Cardiac muscle cell (in vitro differentiated cells and primary cell): ENCODE measurements at regions not wholly inside any gene's neighbourhood (a gene's known extent, or its start where the extent isn't known, plus 50 kb on each side); places are given as distances from the start of the nearest gene placed in this dataset.
"Not testable (repeated sequence)": the region's sequence is repeated elsewhere in the genome, so short reads cannot be mapped to it uniquely, and the experiment has no call there.

Experiments
- DNase-seq, 2 donors: peaks; one replicate each; pipeline versions ENCODE4 v3.0.0 to v3.0.0-alpha.2; 2010 to 2017; ENCODE audit warnings: low read depth in 1 of 2, low spot score in 1 of 2
- H3K27ac ChIP-seq: fragments of 200-600 bp; sonication (generic); 2 replicates; pipeline ENCODE4 v1.5.1; 2016
- H3K27me3 ChIP-seq: fragments of 200-600 bp; sonication (generic); 2 replicates; pipeline ENCODE4 v1.6.0; 2016; ENCODE audit warnings: control low read depth
- H3K36me3 ChIP-seq: fragments of 200-600 bp; sonication (generic); 2 replicates; pipeline ENCODE4 v1.5.1; 2016; ENCODE audit warnings: control low read depth
- H3K4me1 ChIP-seq: fragments of 200-600 bp; sonication (generic); 2 replicates; pipeline ENCODE4 v1.8.1; 2017; ENCODE audit warnings: low read depth, mild to moderate bottlenecking, mixed run types
- H3K4me3 ChIP-seq: fragments of 200-600 bp; sonication (generic); 2 replicates; pipeline ENCODE4 v1.5.1; 2016; ENCODE audit warnings: mild to moderate bottlenecking
- H3K9me3 ChIP-seq: fragments of 200-600 bp; sonication (generic); 2 replicates; pipeline ENCODE4 v1.5.1; 2017; ENCODE audit warnings: low read depth, mild to moderate bottlenecking, control low read depth
- TF ChIP-seq, protein P1 (sequence below): IDR thresholded peaks from 2 replicates; pipeline ENCODE4 v1.5.1; 2012; ENCODE audit warnings: low read depth, mild to moderate bottlenecking, low read length

DNA sequence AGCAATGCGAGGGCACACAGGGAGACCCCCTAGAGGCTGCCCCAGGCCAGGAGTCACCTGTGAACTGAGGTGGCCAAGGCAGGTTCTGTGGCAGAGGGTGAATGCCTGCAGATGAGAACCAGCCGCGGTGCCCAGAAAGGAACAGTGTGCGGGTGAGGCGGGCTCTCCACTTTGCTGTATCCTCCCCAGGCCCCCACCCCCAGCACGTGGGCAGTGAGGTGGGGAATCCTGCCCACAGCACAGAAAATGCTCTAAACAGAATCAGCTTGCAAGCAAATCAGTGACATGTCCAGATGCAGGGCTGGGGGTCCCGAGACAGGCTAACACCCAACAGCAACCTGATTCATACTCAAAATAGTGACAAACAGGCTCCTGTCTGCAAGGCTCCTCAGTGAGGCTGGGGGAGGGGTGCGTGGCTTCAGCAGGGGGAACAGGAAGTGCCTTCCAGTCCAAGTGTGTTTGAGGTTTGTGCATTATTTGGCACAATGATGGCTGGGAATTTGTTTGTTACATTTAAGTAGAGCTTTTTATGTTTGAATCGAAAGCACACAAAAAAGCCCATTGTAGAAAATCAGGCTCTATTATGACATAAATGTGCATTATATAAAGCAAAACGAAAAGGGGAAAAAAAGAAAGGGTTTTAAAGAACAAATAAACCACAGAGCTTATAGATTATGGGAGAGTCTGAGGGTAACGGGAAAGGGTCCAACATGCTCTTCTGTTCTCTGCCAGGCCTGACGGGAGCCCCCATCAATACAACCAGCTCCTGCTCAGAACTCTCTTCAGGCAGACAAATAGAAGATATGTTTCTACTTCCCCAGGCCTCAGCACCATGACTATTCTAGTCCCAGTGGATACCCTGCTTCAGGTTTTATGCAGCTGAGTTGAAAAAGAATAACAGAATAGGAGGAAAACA lies 201.3 kb downstream of the HSD17B3 start:
- H3K4me1 ChIP-seq, result peaks cover 8% of the 10 kb centered on the region
- no peaks in the 10 kb centered on the region for H3K27me3 ChIP-seq
- TF ChIP-seq, protein P1, sequence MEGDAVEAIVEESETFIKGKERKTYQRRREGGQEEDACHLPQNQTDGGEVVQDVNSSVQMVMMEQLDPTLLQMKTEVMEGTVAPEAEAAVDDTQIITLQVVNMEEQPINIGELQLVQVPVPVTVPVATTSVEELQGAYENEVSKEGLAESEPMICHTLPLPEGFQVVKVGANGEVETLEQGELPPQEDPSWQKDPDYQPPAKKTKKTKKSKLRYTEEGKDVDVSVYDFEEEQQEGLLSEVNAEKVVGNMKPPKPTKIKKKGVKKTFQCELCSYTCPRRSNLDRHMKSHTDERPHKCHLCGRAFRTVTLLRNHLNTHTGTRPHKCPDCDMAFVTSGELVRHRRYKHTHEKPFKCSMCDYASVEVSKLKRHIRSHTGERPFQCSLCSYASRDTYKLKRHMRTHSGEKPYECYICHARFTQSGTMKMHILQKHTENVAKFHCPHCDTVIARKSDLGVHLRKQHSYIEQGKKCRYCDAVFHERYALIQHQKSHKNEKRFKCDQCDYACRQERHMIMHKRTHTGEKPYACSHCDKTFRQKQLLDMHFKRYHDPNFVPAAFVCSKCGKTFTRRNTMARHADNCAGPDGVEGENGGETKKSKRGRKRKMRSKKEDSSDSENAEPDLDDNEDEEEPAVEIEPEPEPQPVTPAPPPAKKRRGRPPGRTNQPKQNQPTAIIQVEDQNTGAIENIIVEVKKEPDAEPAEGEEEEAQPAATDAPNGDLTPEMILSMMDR, result no peak
- H3K9me3 ChIP-seq, result no peaks in the 10 kb centered on the region
- H3K27ac ChIP-seq, result no peak overlapping the region
- no peak overlapping the region for H3K4me3 ChIP-seq
- peak in 1 of 2 donors; percentile 37 for DNase-seq
- no peaks in the 10 kb centered on the region for H3K36me3 ChIP-seq

DNA sequence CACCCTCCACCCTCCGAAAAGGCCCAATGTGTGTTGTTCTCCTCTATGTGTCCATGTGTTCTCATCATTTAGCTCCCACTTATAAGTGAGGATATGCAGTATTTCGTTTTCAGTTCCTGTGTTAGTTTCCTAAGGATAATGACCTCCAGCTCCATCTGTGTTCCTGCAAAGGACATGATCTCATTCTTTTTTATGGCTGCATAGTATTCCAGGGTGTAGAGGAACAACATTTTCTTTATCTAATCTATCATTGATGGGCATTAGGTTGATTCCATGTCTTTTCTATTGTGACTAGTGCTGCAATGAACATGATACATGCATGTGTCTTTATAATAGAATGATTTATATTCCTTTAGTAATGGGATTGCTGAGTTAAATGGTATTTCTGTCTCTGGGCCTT lies 211.3 kb downstream of the HSD17B3 start:
- H3K4me3 ChIP-seq, H3K36me3 ChIP-seq, DNase-seq, H3K4me1 ChIP-seq, H3K9me3 ChIP-seq, H3K27ac ChIP-seq, H3K27me3 ChIP-seq: not testable (repeated sequence)

DNA sequence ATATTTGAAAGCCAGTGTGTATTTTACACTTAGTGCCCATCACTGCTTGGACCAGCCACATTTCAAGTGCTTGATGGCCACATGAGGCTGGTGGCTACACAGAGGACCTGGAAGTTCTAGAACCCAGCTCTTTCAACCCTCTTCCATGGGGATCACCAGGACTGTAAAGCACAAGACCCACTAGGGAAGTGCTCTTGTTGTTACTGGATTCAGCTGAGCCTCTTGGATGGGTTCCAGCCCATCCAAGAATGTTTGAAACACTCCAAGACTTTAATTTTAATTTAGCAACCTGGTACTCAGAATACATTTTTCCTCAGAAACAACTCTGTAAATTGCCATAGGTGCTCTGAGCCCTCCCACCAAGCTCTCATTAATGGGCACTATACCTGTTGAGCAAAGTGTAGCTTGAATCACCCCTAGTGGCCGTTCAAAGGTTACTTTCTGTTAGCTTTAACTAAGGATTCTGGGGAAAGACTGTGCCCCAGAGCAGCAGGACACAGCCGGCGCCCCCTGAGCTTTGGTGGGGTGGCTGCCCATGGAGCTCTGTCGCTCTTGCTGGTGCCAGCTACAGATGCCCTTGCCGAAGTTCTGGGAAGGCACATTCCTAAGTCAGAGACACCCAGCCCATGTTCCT lies 212.4 kb downstream of the HSD17B3 start:
- TF ChIP-seq, protein P1, result no peak
- H3K9me3 ChIP-seq, result no peaks in the 10 kb centered on the region
- no peaks in the 10 kb centered on the region for H3K27me3 ChIP-seq
- no peak for DNase-seq
- no peak overlapping the region for H3K27ac ChIP-seq
- H3K4me3 ChIP-seq, result no peak overlapping the region
- no peaks in the 10 kb centered on the region for H3K36me3 ChIP-seq
- no peaks in the 10 kb centered on the region for H3K4me1 ChIP-seq

DNA sequence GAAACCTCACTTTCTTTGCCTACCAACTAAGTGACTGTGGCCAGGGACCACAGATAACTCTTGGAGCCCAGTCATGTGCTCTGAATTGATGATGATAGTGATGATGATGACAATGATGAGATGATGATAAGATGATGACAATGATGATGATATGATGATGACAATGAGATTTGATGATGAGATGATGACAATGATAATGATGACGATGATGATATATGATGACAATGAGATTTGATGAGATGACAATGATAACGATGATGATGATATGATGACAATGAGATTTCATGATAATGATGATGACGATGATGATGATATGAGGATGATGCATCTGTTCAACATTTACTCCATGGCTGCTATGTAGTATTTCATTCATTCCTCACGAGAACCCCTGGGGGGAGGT lies 213.0 kb downstream of the ERCC6L2 start:
- Histone ChIP-seq H3K36me3 (no peaks in the 10 kb centered on the region), H3K4me3 (no peak overlapping the region), H3K4me1 (no peaks in the 10 kb centered on the region), H3K27ac (no peak overlapping the region), H3K9me3 (no peaks in the 10 kb centered on the region), H3K27me3 (no peaks in the 10 kb centered on the region)
- TF ChIP-seq, protein P1, result no peak
- no peak for DNase-seq

DNA sequence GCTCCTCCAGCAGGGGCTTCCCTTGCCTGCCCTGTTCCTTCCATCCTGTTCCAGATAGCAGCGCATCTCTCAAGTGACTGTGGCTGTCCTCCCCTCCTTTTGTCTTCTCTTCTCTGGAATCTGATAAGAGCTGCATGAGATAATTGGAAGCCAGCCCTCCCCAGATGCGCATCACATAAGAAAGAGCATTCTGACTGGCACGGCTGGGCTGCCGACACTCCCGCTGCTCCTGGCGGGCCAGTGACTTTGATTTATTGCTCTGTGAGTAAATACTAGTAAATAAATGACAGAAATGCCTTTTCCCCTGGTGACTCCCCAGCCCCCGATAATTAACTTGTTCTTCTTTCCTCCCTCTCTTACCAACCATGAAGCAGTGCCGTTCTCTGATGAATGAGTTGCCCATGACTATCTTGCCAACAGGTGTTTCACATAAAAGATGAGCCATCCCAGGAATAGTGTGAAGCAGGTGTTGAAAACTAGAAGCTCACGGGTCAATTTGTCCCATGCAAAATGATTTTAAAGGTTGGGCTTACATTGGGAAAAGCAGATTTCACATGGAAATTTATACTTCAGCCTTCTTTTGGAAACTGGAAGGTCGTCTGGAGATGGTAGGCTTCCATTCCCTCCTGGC lies 212.3 kb downstream of the ERCC6L2 start:
- no peaks in the 10 kb centered on the region for H3K4me1 ChIP-seq
- no peaks in the 10 kb centered on the region for H3K36me3 ChIP-seq
- TF ChIP-seq, protein P1, result no peak
- H3K27me3 ChIP-seq, result no peaks in the 10 kb centered on the region
- no peak overlapping the region for H3K27ac ChIP-seq
- no peaks in the 10 kb centered on the region for H3K9me3 ChIP-seq
- DNase-seq, result no peak
- no peak overlapping the region for H3K4me3 ChIP-seq
